PC-3 (cell line): ENCODE measurements at regions not wholly inside any gene's neighbourhood (a gene's known extent, or its start where the extent isn't known, plus 50 kb on each side); places are given as distances from the start of the nearest gene placed in this dataset.

Experiments used
- ATAC-seq: fragments of 200-7000 bp; cut with Tn5 transposase; 2 replicates; pipeline ENCODE4 v1.9.1; 2020; ENCODE audit warnings: mild to moderate bottlenecking, moderate library complexity
- BruUV-seq: library from RNA; stranded (reverse); fragments of 400-500 nt; replicated peaks from 2 replicates; lab custom pipeline; 2021; lab: Mats Ljungman, UMichigan
- CTCF ChIA-PET: fragments of 300-600 bp; sonication (Branson Sonifier 250); formaldehyde crosslinking; loops from one replicate; lab custom pipeline; 2022; ENCODE audit warnings: antibody characterized with exemption; lab: Charles Lee
- POLR2A ChIA-PET: fragments of 300-600 bp; sonication (Branson Sonifier 250); formaldehyde crosslinking; loops from one replicate; lab custom pipeline; 2022; ENCODE audit warnings: antibody characterized with exemption; ENCODE audit not compliant: unreplicated experiment; lab: Charles Lee
- DNase-seq: peaks from one replicate; pipeline ENCODE4 v3.0.0-alpha.2; 2015
- H2AFZ ChIP-seq: fragments of 300-600 bp; sonication (generic); 2 replicates; pipeline ENCODE4 v1.6.0; 2016; ENCODE audit warnings: antibody characterized with exemption, low read length
- H3F3A ChIP-seq: fragments of 300-600 bp; sonication (generic); one replicate; pipeline ENCODE4 v1.6.0; 2017; ENCODE audit warnings: antibody characterized with exemption, low read length, control low read depth, mild to moderate bottlenecking; ENCODE audit not compliant: unreplicated experiment
- H3K27ac ChIP-seq: fragments of 300-600 bp; sonication (generic); 2 replicates; pipeline ENCODE4 v1.5.1; 2016; ENCODE audit warnings: mild to moderate bottlenecking, low read length
- H3K27me3 ChIP-seq: fragments of 300-600 bp; sonication (generic); 2 replicates; pipeline ENCODE4 v1.6.1; 2016; ENCODE audit warnings: low read length, mixed read lengths
- H3K36me3 ChIP-seq: fragments of 300-600 bp; sonication (generic); 2 replicates; pipeline ENCODE4 v1.6.1; 2016; ENCODE audit warnings: low read depth, mixed run types, low read length, mixed read lengths
- H3K4me1 ChIP-seq: fragments of 300-600 bp; sonication (generic); 2 replicates; pipeline ENCODE4 v1.5.1; 2016; ENCODE audit warnings: low read length; ENCODE audit not compliant: insufficient read depth
- H3K4me2 ChIP-seq: fragments of 300-600 bp; sonication (generic); 2 replicates; pipeline ENCODE4 v1.6.0; 2016; ENCODE audit warnings: low read length
- H3K4me3 ChIP-seq: fragments of 300-600 bp; sonication (generic); 2 replicates; pipeline ENCODE4 v1.5.1; 2016; ENCODE audit warnings: mild to moderate bottlenecking, low read length, mixed read lengths
- H3K79me2 ChIP-seq: fragments of 300-600 bp; sonication (generic); 2 replicates; pipeline ENCODE4 v1.6.1; 2017; ENCODE audit warnings: low read length, mixed read lengths
- H3K9ac ChIP-seq: fragments of 300-600 bp; sonication (generic); 2 replicates; pipeline ENCODE4 v1.6.0; 2016; ENCODE audit warnings: mild to moderate bottlenecking, low read length
- H3K9me2 ChIP-seq: fragments of 300-600 bp; sonication (generic); replicated peaks from 2 replicates; pipeline ENCODE4 v1.6.1; 2016; ENCODE audit warnings: mixed run types, low read length, mixed read lengths
- H3K9me3 ChIP-seq: fragments of 300-600 bp; sonication (generic); 2 replicates; pipeline ENCODE4 v1.6.1; 2016; ENCODE audit warnings: low read length, mixed read lengths
- H4K20me1 ChIP-seq: fragments of 300-600 bp; sonication (generic); 2 replicates; pipeline ENCODE4 v1.6.1; 2016; ENCODE audit warnings: low read length, mixed read lengths
- EZH2 ChIP-seq: fragments of 300-600 bp; sonication (generic); IDR thresholded peaks from one replicate; pipeline ENCODE4 v1.6.1; 2017; ENCODE audit warnings: antibody characterized with exemption, mild to moderate bottlenecking, low read length; ENCODE audit not compliant: unreplicated experiment
- EZH2phosphoT487 ChIP-seq: fragments of 300-600 bp; sonication (generic); IDR thresholded peaks from 2 replicates; pipeline ENCODE4 v1.6.1; 2018; ENCODE audit warnings: mild to moderate bottlenecking, antibody characterized with exemption, low read length, borderline replicate concordance
- intact Hi-C: fragments of 100-400 bp; cut with micrococcal nuclease; formaldehyde crosslinking; loops from 2 replicates; pipeline ENCODE4 v1.9.0; 2023
- TF ChIP-seq, protein P1 (sequence below): fragments of 300-600 bp; sonication (generic); conservative IDR thresholded peaks from 2 replicates; pipeline ENCODE4 v1.5.1; 2017; ENCODE audit warnings: antibody characterized with exemption, low read depth, mild to moderate bottlenecking, low read length

DNA sequence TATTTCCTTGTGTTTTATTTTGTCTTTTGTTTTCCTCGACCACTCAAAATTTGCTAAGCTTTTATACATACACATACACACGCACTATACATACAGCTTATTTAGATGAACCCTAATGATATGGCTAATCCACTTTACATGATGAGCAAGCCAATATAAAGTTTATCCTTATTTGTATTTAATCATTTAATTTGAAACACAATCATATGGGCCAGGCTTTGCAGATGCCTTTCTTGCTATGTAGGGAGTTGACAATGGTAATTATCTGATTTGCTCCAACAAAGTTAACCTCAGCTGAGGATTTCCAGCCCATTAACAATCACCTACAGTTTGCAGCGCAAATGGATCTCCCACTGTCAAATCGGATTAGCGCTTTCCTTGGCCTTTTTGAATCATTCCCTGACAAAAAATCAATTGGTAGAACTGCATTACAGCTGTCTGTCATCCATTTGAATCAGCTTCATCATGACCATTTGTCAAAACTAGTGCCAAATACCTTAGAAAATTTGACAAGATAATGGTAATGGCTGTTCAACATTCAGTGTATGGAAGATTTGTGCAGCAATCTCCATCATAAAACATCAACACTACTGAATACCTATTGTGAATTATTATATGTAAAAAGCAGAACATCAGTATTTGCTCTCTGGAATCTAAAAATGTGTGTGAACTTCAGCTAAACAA, 352.6 kb downstream of the MRPL39 start:
- Histone ChIP-seq H3K9me2 (no peaks in the 10 kb centered on the region), H3K36me3 (no peaks in the 10 kb centered on the region), H3K27me3 (no peaks in the 10 kb centered on the region), H3K9me3 (no peaks in the 10 kb centered on the region), H4K20me1 (no peaks in the 10 kb centered on the region), H2AFZ (no peak overlapping the region), H3K4me3 (no peak overlapping the region), H3K79me2 (no peaks in the 10 kb centered on the region), H3K4me2 (no peak overlapping the region), H3K9ac (no peak overlapping the region), H3K27ac (no peak overlapping the region), H3F3A (no peaks in the 10 kb centered on the region), H3K4me1 (no peaks in the 10 kb centered on the region)
- CTCF ChIA-PET: no interaction called here
- ATAC-seq (no peak), DNase-seq (no peak)
- POLR2A ChIA-PET: no interaction called here
- TF ChIP-seq EZH2: no peak
- TF ChIP-seq EZH2phosphoT487: no peak
- TF ChIP-seq, protein P1, sequence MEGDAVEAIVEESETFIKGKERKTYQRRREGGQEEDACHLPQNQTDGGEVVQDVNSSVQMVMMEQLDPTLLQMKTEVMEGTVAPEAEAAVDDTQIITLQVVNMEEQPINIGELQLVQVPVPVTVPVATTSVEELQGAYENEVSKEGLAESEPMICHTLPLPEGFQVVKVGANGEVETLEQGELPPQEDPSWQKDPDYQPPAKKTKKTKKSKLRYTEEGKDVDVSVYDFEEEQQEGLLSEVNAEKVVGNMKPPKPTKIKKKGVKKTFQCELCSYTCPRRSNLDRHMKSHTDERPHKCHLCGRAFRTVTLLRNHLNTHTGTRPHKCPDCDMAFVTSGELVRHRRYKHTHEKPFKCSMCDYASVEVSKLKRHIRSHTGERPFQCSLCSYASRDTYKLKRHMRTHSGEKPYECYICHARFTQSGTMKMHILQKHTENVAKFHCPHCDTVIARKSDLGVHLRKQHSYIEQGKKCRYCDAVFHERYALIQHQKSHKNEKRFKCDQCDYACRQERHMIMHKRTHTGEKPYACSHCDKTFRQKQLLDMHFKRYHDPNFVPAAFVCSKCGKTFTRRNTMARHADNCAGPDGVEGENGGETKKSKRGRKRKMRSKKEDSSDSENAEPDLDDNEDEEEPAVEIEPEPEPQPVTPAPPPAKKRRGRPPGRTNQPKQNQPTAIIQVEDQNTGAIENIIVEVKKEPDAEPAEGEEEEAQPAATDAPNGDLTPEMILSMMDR: no peak
- intact Hi-C loops: no loop called here
- no TSS peak for BruUV-seq

GRCh38 chr21:25246546-25246945, 360.7 kb downstream of the MRPL39 start:
- no peak for TF ChIP-seq EZH2
- no peak for TF ChIP-seq EZH2phosphoT487
- TF ChIP-seq, protein P1: no peak
- H3K4me2 ChIP-seq: no peak overlapping the region
- no peaks in the 10 kb centered on the region for H3K4me1 ChIP-seq
- no peak overlapping the region for H3K4me3 ChIP-seq
- DNase-seq (no peak), ATAC-seq (no peak)
- no peak overlapping the region for H3K27ac ChIP-seq
- H3K9ac ChIP-seq: no peak overlapping the region
- H3K36me3 ChIP-seq: no peaks in the 10 kb centered on the region
- H4K20me1 ChIP-seq: no peaks in the 10 kb centered on the region
- H3K27me3 ChIP-seq: no peaks in the 10 kb centered on the region
- no peaks in the 10 kb centered on the region for H3K79me2 ChIP-seq
- no peaks in the 10 kb centered on the region for H3K9me2 ChIP-seq
- BruUV-seq: no TSS peak
- intact Hi-C loops: no loop called here
- H3F3A ChIP-seq: no peaks in the 10 kb centered on the region
- no peaks in the 10 kb centered on the region for H3K9me3 ChIP-seq
- ChIA-PET POLR2A (interaction anchor here (0.6 kb wide), 1 partner anchor 1303 kb away, joined by 3 read pairs; no protein-coding TSS in a partner anchor), CTCF (no interaction called here)
- no peak overlapping the region for H2AFZ ChIP-seq

DNA sequence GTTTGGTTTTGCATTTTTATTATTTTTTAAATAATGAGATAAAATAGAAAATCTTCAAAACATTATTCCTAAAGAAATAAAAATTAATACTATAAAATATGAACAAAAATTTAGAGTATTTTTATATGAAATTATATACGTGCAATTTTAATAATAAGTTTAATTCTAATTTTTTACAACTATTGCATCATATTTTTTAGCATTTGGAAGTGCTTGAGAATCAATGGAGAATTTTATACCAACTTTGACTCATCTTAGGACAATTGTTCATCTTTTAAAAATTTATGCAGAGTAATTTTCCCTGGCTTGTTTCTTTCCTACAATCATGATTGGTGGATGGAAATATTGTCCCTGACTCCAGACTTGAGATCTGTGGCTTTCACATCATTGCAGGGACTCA, 362.5 kb downstream of the MRPL39 start:
- Histone ChIP-seq H3K36me3 (no peaks in the 10 kb centered on the region), H3K4me2 (no peak overlapping the region), H3K4me1 (no peaks in the 10 kb centered on the region), H2AFZ (no peak overlapping the region), H4K20me1 (no peaks in the 10 kb centered on the region), H3K9me3 (no peaks in the 10 kb centered on the region), H3F3A (no peaks in the 10 kb centered on the region), H3K9me2 (no peaks in the 10 kb centered on the region), H3K27ac (no peak overlapping the region), H3K27me3 (no peaks in the 10 kb centered on the region), H3K9ac (no peak overlapping the region), H3K79me2 (no peaks in the 10 kb centered on the region), H3K4me3 (no peak overlapping the region)
- POLR2A ChIA-PET: no interaction called here
- BruUV-seq: no TSS peak
- DNase-seq (no peak), ATAC-seq (no peak)
- intact Hi-C loops: no loop called here
- TF ChIP-seq EZH2 (no peak), EZH2phosphoT487 (no peak)
- TF ChIP-seq, protein P1: no peak
- CTCF ChIA-PET: no interaction called here
